OCI-LY7 (cell line): ENCODE measurements at regions not wholly inside any gene's neighbourhood (a gene's known extent, or its start where the extent isn't known, plus 50 kb on each side); places are given as distances from the start of the nearest gene placed in this dataset.

ENCODE experiments used
- CTCF ChIP-seq: fragments of 200-600 bp; sonication (generic); conservative IDR thresholded peaks from 2 replicates; pipeline ENCODE4 v1.5.1; 2014; ENCODE audit warnings: mild to moderate bottlenecking, antibody characterized with exemption, low read length, moderate library complexity, mixed read lengths
- EZH2phosphoT487 ChIP-seq: fragments of 200-600 bp; sonication (generic); IDR thresholded peaks from 2 replicates; pipeline ENCODE4 v1.6.1; 2018; ENCODE audit warnings: low read depth, borderline replicate concordance, mild to moderate bottlenecking, mixed run types, antibody characterized with exemption, low read length, moderate library complexity, mixed read lengths

GRCh38 chr6:168941036-168941435 lies 312.6 kb downstream of the THBS2 start:
- TF ChIP-seq CTCF (no peak), EZH2phosphoT487 (no peak)
